HL-60 (cell line): ENCODE measurements at regions not wholly inside any gene's neighbourhood (a gene's known extent, or its start where the extent isn't known, plus 50 kb on each side); places are given as distances from the start of the nearest gene placed in this dataset.

Source experiments
- CTCF ChIP-seq: IDR thresholded peaks from one replicate; pipeline ENCODE4 v1.5.1; 2011; ENCODE audit warnings: low read length, control low read depth, inconsistent platforms; ENCODE audit not compliant: insufficient read depth
- REST ChIP-seq: IDR thresholded peaks from 2 replicates; pipeline ENCODE4 v1.6.1; 2012; ENCODE audit warnings: low read depth; ENCODE audit not compliant: insufficient replicate concordance

- TF ChIP-seq REST (no peak), CTCF (no peak)
Measured at GRCh38 chr2:7368211-7368610, 451.0 kb downstream of the RNF144A start.
